ENCODE measurements at regions not wholly inside any gene's neighbourhood (a gene's known extent, or its start where the extent isn't known, plus 50 kb on each side); places are given as distances from the start of the nearest gene placed in this dataset.

GRCh38 chr6:80437221-80437620 is 330.8 kb downstream of the BCKDHB start:
- H3K27ac ChIP-seq, result no peak overlapping the region
- TF ChIP-seq CTCF (IDR thresholded peaks at IDR 0.05) (no peak), ZFX (IDR thresholded peaks at IDR 0.05; ENCODE audit: borderline replicate concordance) (no peak)

GRCh38 chr6:80436663-80437062 is 330.2 kb downstream of the BCKDHB start:
- TF ChIP-seq ZFX (IDR thresholded peaks at IDR 0.05; ENCODE audit: borderline replicate concordance), result no peak
- no peak for TF ChIP-seq CTCF (IDR thresholded peaks at IDR 0.05)
- no peak overlapping the region for H3K27ac ChIP-seq

- no peak for TF ChIP-seq CTCF (IDR thresholded peaks at IDR 0.05)
- TF ChIP-seq ZFX (IDR thresholded peaks at IDR 0.05; ENCODE audit: borderline replicate concordance), result no peak
- H3K27ac ChIP-seq, result no peak overlapping the region
Observed at GRCh38 chr6:80435457-80435856, 329.0 kb downstream of the BCKDHB start.

- no peak for TF ChIP-seq CTCF (IDR thresholded peaks at IDR 0.05)
- TF ChIP-seq ZFX (IDR thresholded peaks at IDR 0.05; ENCODE audit: borderline replicate concordance), result no peak
- no peak overlapping the region for H3K27ac ChIP-seq
Observed at GRCh38 chr6:80434691-80435350, 328.4 kb downstream of the BCKDHB start.

GRCh38 chr6:80433673-80434025 is 327.2 kb downstream of the BCKDHB start:
- TF ChIP-seq ZFX (IDR thresholded peaks at IDR 0.05; ENCODE audit: borderline replicate concordance), result no peak
- TF ChIP-seq CTCF (IDR thresholded peaks at IDR 0.05), result no peak
- H3K27ac ChIP-seq, result no peak overlapping the region

- no peak overlapping the region for H3K27ac ChIP-seq
- TF ChIP-seq ZFX (IDR thresholded peaks at IDR 0.05; ENCODE audit: borderline replicate concordance), result no peak
- no peak for TF ChIP-seq CTCF (IDR thresholded peaks at IDR 0.05)
Observed at GRCh38 chr6:80433010-80433672, 326.7 kb downstream of the BCKDHB start.

- TF ChIP-seq ZFX (IDR thresholded peaks at IDR 0.05; ENCODE audit: borderline replicate concordance) (no peak), CTCF (IDR thresholded peaks at IDR 0.05) (no peak)
- H3K27ac ChIP-seq, result no peak overlapping the region
Observed at GRCh38 chr6:80425089-80425823, 318.8 kb downstream of the BCKDHB start.

All from 22Rv1 (cell line).